MM.1S (cell line): ENCODE measurements at regions not wholly inside any gene's neighbourhood (a gene's known extent, or its start where the extent isn't known, plus 50 kb on each side); places are given as distances from the start of the nearest gene placed in this dataset.

Experiments used
- DNase-seq: peaks from one replicate; pipeline ENCODE4 v3.0.0-alpha.2; 2015
- H2AFZ ChIP-seq: fragments of 300-600 bp; sonication (generic); 2 replicates; pipeline ENCODE4 v1.6.0; 2016; ENCODE audit warnings: antibody characterized with exemption, low read length
- H3F3A ChIP-seq: fragments of 300-600 bp; sonication (generic); 2 replicates; pipeline ENCODE4 v1.6.1; 2016; ENCODE audit warnings: mild to moderate bottlenecking, antibody characterized with exemption, low read length, moderate library complexity, mixed read lengths; ENCODE audit not compliant: insufficient read depth
- H3K27ac ChIP-seq: fragments of 300-600 bp; sonication (generic); 2 replicates; pipeline ENCODE4 v1.5.1; 2016; ENCODE audit warnings: mild to moderate bottlenecking, low read length
- H3K27me3 ChIP-seq: fragments of 300-600 bp; sonication (generic); replicated peaks from 2 replicates; pipeline ENCODE4 v1.6.0; 2016; ENCODE audit warnings: low read length; ENCODE audit not compliant: insufficient read depth
- H3K36me3 ChIP-seq: fragments of 300-600 bp; sonication (generic); replicated peaks from 2 replicates; pipeline ENCODE4 v1.6.1; 2016; ENCODE audit warnings: mild to moderate bottlenecking, low read length, mixed read lengths; ENCODE audit not compliant: insufficient read depth
- H3K4me1 ChIP-seq: fragments of 300-600 bp; sonication (generic); 2 replicates; pipeline ENCODE4 v1.6.1; 2016; ENCODE audit warnings: low read length, mixed read lengths
- H3K4me2 ChIP-seq: fragments of 300-600 bp; sonication (generic); 2 replicates; pipeline ENCODE4 v1.6.0; 2016; ENCODE audit warnings: low read depth, low read length
- H3K4me3 ChIP-seq: fragments of 300-600 bp; sonication (generic); 2 replicates; pipeline ENCODE4 v1.5.1; 2016; ENCODE audit warnings: low read length, mixed read lengths
- H3K79me2 ChIP-seq: fragments of 300-600 bp; sonication (generic); 2 replicates; pipeline ENCODE4 v1.6.1; 2016; ENCODE audit warnings: mixed run types, low read length, mixed read lengths
- H3K9ac ChIP-seq: fragments of 300-600 bp; sonication (generic); 2 replicates; pipeline ENCODE4 v1.6.1; 2016; ENCODE audit warnings: low read length, mixed read lengths
- H3K9me2 ChIP-seq: fragments of 300-600 bp; sonication (generic); replicated peaks from 2 replicates; pipeline ENCODE4 v1.6.1; 2016; ENCODE audit warnings: mild to moderate bottlenecking, low read length, mixed read lengths; ENCODE audit not compliant: insufficient read depth
- H3K9me3 ChIP-seq: fragments of 300-600 bp; sonication (generic); replicated peaks from 2 replicates; pipeline ENCODE4 v1.6.1; 2016; ENCODE audit warnings: mild to moderate bottlenecking, low read length, mixed read lengths; ENCODE audit not compliant: insufficient read depth
- H4K20me1 ChIP-seq: fragments of 300-600 bp; sonication (generic); 2 replicates; pipeline ENCODE4 v1.6.1; 2016; ENCODE audit warnings: mild to moderate bottlenecking, low read length, moderate library complexity, mixed read lengths; ENCODE audit not compliant: insufficient read depth
- EZH2 ChIP-seq: fragments of 300-600 bp; sonication (generic); optimal IDR thresholded peaks from 2 replicates; pipeline ENCODE3; 2017; ENCODE audit warnings: low read depth, mild to moderate bottlenecking, antibody characterized with exemption, low read length, mixed read lengths
- EZH2phosphoT487 ChIP-seq: fragments of 300-600 bp; sonication (generic); IDR thresholded peaks from 2 replicates; pipeline ENCODE4 v1.6.1; 2018; ENCODE audit warnings: antibody characterized with exemption, low read length
- TF ChIP-seq, protein P1 (sequence below): fragments of 300-600 bp; sonication (generic); IDR thresholded peaks from 2 replicates; pipeline ENCODE4 v1.5.1; 2016; ENCODE audit warnings: antibody characterized with exemption, low read length, mixed read lengths

DNA sequence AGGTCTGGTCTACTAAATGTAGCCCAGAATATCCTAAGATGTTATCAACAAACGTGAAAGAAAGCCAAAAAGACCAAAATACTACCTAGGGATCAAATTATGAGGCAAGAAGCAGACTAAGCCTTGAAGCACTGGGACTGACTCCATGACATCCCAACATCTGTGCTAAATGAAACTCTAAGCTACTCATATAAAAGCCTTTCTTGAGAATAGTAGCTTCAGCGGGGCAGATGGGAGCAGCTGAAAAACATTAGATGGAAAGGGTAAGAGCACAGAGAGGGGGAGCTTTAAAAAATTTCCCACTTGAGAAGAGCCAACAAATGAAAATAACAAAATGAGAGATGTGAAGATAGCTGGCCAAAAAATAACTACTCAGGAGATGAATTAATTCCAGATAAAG is 81.7 kb downstream of the MAD2L1 start:
- Histone ChIP-seq H3K4me1 (no peaks in the 10 kb centered on the region), H3K9me3 (no peaks in the 10 kb centered on the region), H3K27ac (no peak overlapping the region), H3K27me3 (no peaks in the 10 kb centered on the region), H3K9me2 (no peaks in the 10 kb centered on the region), H3K36me3 (no peaks in the 10 kb centered on the region), H3K4me2 (no peak overlapping the region), H3K4me3 (no peak overlapping the region), H4K20me1 (no peaks in the 10 kb centered on the region), H3F3A (no peaks in the 10 kb centered on the region), H2AFZ (no peak overlapping the region), H3K9ac (no peak overlapping the region), H3K79me2 (no peaks in the 10 kb centered on the region)
- DNase-seq = no peak
- TF ChIP-seq, protein P1, sequence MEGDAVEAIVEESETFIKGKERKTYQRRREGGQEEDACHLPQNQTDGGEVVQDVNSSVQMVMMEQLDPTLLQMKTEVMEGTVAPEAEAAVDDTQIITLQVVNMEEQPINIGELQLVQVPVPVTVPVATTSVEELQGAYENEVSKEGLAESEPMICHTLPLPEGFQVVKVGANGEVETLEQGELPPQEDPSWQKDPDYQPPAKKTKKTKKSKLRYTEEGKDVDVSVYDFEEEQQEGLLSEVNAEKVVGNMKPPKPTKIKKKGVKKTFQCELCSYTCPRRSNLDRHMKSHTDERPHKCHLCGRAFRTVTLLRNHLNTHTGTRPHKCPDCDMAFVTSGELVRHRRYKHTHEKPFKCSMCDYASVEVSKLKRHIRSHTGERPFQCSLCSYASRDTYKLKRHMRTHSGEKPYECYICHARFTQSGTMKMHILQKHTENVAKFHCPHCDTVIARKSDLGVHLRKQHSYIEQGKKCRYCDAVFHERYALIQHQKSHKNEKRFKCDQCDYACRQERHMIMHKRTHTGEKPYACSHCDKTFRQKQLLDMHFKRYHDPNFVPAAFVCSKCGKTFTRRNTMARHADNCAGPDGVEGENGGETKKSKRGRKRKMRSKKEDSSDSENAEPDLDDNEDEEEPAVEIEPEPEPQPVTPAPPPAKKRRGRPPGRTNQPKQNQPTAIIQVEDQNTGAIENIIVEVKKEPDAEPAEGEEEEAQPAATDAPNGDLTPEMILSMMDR = no peak
- TF ChIP-seq EZH2 (no peak), EZH2phosphoT487 (no peak)

DNA sequence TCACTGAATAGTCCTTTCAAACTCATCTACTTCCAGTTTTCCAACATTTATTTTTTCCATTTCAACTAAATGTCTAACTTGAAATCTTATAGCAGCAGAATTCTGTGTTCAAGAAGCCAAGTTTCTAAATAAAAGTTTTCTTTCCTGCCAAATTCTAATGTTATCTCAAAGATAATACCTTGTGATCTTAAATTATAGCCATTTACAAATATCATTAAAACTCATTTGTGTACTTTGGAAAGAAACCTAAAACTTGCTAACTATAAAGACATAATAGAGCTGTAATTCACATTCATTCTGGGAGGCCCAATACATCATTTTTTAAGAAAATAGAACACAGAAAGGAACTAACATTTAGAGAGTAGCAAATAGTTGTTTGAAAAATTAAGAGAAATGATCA is 83.9 kb downstream of the MAD2L1 start:
- Histone ChIP-seq H4K20me1 (no peaks in the 10 kb centered on the region), H3K27ac (no peak overlapping the region), H3K36me3 (no peaks in the 10 kb centered on the region), H3K9ac (no peak overlapping the region), H3K4me1 (no peaks in the 10 kb centered on the region), H3F3A (no peaks in the 10 kb centered on the region), H3K27me3 (no peaks in the 10 kb centered on the region), H3K9me2 (no peaks in the 10 kb centered on the region), H3K4me3 (no peak overlapping the region), H3K79me2 (no peaks in the 10 kb centered on the region), H3K4me2 (no peak overlapping the region), H2AFZ (no peak overlapping the region), H3K9me3 (no peaks in the 10 kb centered on the region)
- no peak for TF ChIP-seq EZH2
- TF ChIP-seq EZH2phosphoT487 = no peak
- TF ChIP-seq, protein P1 = no peak
- DNase-seq = no peak

DNA sequence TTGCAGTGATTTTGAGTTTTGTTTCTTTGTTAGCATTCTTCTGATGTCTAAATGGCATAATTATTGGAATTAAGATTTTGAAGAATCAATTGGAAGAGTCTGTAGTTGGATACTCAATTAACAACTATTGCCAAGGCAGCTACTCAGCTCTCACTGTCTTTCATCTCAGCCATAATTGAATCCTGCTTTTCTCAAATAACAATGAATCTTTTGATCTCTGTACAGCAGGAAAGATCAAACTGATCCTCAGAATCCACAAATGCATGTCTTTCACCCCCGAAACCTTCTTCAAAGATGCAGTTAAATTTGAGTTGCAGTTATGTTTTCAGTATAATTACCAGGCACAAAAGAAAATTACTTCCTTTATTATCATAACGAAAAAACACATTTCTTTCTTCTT is 86.2 kb downstream of the MAD2L1 start:
- Histone ChIP-seq H3K4me1 (no peaks in the 10 kb centered on the region), H3K9me2 (no peaks in the 10 kb centered on the region), H3K27me3 (no peaks in the 10 kb centered on the region), H3K36me3 (no peaks in the 10 kb centered on the region), H3K4me3 (no peak overlapping the region), H3K9ac (no peak overlapping the region), H3K27ac (no peak overlapping the region), H3K79me2 (no peaks in the 10 kb centered on the region), H4K20me1 (no peaks in the 10 kb centered on the region), H2AFZ (no peak overlapping the region), H3F3A (no peaks in the 10 kb centered on the region), H3K4me2 (no peak overlapping the region), H3K9me3 (no peaks in the 10 kb centered on the region)
- DNase-seq = no peak
- TF ChIP-seq EZH2 (no peak), EZH2phosphoT487 (no peak)
- TF ChIP-seq, protein P1 = no peak
